K562 (cell line): ENCODE measurements at regions not wholly inside any gene's neighbourhood (a gene's known extent, or its start where the extent isn't known, plus 50 kb on each side); places are given as distances from the start of the nearest gene placed in this dataset.

Experiments
- BCLAF1 ChIP-seq, 2 experiments: fragments of 450-650 bp in 1 of 2; IDR thresholded peaks; 2 replicates each; pipeline ENCODE4 v1.6.1; 2011 to 2017; ENCODE audit warnings: low read depth in 2 of 2, antibody characterized with exemption in 1 of 2, borderline replicate concordance in 1 of 2, low read length in 1 of 2, mild to moderate bottlenecking in 1 of 2, mixed read lengths in 1 of 2; ENCODE audit not compliant: control insufficient read depth in 1 of 2
- FIP1L1 ChIP-seq: fragments of 200-400 bp; formaldehyde crosslinking; IDR thresholded peaks from 2 replicates; pipeline ENCODE4 v1.6.1; 2018; ENCODE audit warnings: mild to moderate bottlenecking, low read depth, low read length; ENCODE audit not compliant: poor library complexity, severe bottlenecking
- GMEB1 ChIP-seq: fragments of 250-450 bp; sonication (Bioruptor Pico); IDR thresholded peaks from 2 replicates; pipeline ENCODE4 v1.4.0; 2020; ENCODE audit warnings: mild to moderate bottlenecking
- NFIC ChIP-seq: fragments of 450-650 bp; IDR thresholded peaks from 2 replicates; pipeline ENCODE4 v1.6.1; 2017; ENCODE audit warnings: mild to moderate bottlenecking, inconsistent platforms
- POLR2H ChIP-seq: IDR thresholded peaks from 2 replicates; pipeline ENCODE4 v1.6.1; 2016; ENCODE audit warnings: missing genetic modification characterization, low read depth, mild to moderate bottlenecking, control low read depth, missing compliant biosample characterization, moderate library complexity
- RAD51 ChIP-seq: fragments of 450-650 bp; IDR thresholded peaks from 2 replicates; pipeline ENCODE4 v1.7.1; 2016; ENCODE audit warnings: low read depth, mild to moderate bottlenecking, borderline replicate concordance
- SIN3A ChIP-seq, 2 experiments: fragments of 150-350 bp in 1 of 2; IDR thresholded peaks; 2 replicates each; pipeline ENCODE4 v1.6.1; 2011 to 2016; ENCODE audit warnings: borderline replicate concordance in 2 of 2, low read depth in 2 of 2, low read length in 2 of 2, mild to moderate bottlenecking in 2 of 2, moderate library complexity in 2 of 2; ENCODE audit not compliant: control insufficient read depth in 1 of 2
- STAT6 ChIP-seq: sonication (generic); formaldehyde crosslinking; IDR thresholded peaks from 2 replicates; pipeline ENCODE4 v1.8.1; 2023; ENCODE audit warnings: mild to moderate bottlenecking, missing genetic modification reagents
- TSC22D4 ChIP-seq: fragments of 450-650 bp; IDR thresholded peaks from 2 replicates; pipeline ENCODE4 v1.6.1; 2016; ENCODE audit warnings: missing genetic modification characterization, missing biosample characterization, control low read depth
- ZBTB12 ChIP-seq: fragments of 250-450 bp; sonication (Bioruptor Pico); IDR thresholded peaks from 2 replicates; pipeline ENCODE4 v1.4.0; 2020
- ZKSCAN1 ChIP-seq: fragments of 150-350 bp; IDR thresholded peaks from 2 replicates; pipeline ENCODE4 v1.6.1; 2016; ENCODE audit warnings: low read depth, low read length
- ZMIZ1 ChIP-seq, 2 experiments: fragments of 150-350 bp in 1 of 2; IDR thresholded peaks; 2 replicates each; pipeline ENCODE4 v1.6.1; 2012 to 2016; ENCODE audit warnings: low read depth in 2 of 2, low read length in 2 of 2, mild to moderate bottlenecking in 1 of 2, moderate library complexity in 1 of 2
- ZNF584 ChIP-seq: fragments of 200-800 bp; sonication (Bioruptor generic); IDR thresholded peaks from 2 replicates; pipeline ENCODE4 v1.6.1; 2016; ENCODE audit warnings: low read depth, mild to moderate bottlenecking, missing genetic modification characterization, missing compliant biosample characterization

- TF ChIP-seq ZMIZ1 (IDR thresholded peaks at IDR 0.05; ENCODE audit: low read depth in 2 of 2, low read length in 2 of 2) (no peak), STAT6 (CRISPR knock-in tag) (no peak), ZKSCAN1 (no peak), SIN3A (IDR thresholded peaks at IDR 0.05; ENCODE audit: borderline replicate concordance in 2 of 2, control insufficient read depth in 1 of 2, low read depth in 2 of 2, low read length in 2 of 2) (no peak), GMEB1 (CRISPR knock-in tag) (peak; percentile 60), POLR2H (no peak), BCLAF1 (IDR thresholded peaks at IDR 0.05; ENCODE audit: borderline replicate concordance in 1 of 2, control insufficient read depth in 1 of 2, low read depth in 2 of 2, low read length in 1 of 2) (no peak), FIP1L1 (no peak), ZBTB12 (CRISPR knock-in tag) (peak; percentile 77), TSC22D4 (no peak), NFIC (no peak), ZNF584 (CRISPR knock-in tag) (no peak), RAD51 (no peak)
Measured at GRCh38 chr3:32056559-32057290, 49.7 kb upstream of the GPD1L start (continued).
